C1 segment of cervical spinal cord (tissue), 14 donors: ENCODE measurements at regions not wholly inside any gene's neighbourhood (a gene's known extent, or its start where the extent isn't known, plus 50 kb on each side); places are given as distances from the start of the nearest gene placed in this dataset.
A peak's percentile ranks its signal among the peaks of the same experiment; 100 is the strongest.

Source experiments
- DNase-seq, 14 donors: peaks; one replicate each; lab custom pipeline; 2025; lab: John Stamatoyannopoulos, UW

- no peak for DNase-seq
Measured at GRCh38 chr9:19597176-19597575, 188.4 kb downstream of the ACER2 start.

GRCh38 chr9:19595003-19595402 lies 186.2 kb downstream of the ACER2 start:
- no peak for DNase-seq

DNA sequence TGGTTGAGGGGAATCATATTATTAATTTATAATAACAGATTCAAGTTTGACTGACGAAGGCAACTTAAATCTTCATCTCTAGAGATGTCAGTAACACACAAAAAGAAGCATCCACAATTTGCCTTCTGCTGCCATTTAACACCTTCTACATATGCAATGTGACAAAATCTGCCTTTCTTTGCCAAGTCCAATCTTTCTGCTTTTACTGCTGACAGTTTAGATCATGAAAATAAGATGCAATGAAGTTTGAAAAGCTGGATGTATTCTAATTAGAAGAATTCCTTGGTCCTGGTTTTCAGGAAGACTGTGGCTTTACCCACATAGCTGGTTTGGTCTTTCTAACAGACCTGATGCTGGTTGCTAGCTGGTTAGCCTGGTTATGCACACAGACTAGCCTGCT lies 178.9 kb downstream of the ACER2 start:
- no peak for DNase-seq

DNA sequence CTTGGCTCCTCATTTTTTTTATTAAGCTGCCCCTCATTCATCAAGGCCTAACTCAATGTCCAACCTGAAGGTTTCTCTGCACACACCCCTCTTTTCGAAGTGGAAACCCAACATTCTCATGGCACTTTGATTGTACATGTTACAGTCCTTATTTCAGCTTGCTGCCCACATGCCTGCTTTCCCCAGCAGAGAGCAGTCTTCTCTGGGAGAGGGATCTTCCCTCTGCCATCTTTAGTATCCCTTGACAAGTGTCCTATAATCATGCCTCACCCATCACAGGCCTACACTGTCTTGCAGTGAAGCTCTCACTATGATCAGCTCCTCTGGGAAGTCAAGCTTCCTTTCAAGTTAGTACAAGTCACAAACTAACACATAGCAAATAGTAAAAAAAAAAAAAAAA lies 175.1 kb downstream of the ACER2 start:
- no peak for DNase-seq

DNA sequence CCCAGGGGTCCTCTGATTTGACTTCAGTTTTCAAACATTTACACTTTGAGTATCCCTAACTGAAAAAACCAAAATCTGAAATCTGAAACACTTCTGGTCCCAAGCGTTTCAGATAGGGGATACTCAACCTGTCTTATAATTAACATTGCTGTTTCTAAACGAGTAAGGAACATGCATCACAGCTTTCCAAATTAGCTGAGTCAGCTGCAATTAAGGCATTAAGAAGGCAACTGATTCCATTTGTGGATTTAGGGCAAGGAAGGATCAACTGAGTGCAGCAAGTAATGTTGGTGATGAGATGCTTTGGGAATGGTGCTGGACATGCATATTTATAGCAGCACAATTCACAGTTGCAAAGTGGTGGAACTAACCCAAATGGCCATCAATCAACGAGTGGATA lies 168.6 kb downstream of the ACER2 start:
- no peak for DNase-seq

DNA sequence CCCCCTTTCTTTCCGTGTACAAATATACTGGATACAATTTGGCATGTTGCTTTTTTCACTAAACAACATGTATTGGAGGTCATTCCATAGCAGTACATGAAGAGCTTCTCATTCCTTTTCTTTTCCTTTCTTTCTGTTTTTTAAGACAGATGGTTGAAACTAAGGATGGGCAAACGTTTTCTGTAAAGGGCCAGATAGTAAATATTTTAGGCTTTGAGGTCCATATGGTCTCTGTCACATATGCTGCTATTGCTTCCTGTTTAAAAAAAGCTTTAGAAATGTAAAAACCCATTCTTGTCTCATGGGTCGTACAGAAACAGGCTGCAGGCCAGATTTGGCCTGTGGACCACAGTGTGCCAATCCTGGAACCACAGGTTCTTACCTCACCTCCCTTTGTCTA lies 160.1 kb downstream of the ACER2 start:
- no peak for DNase-seq

DNA sequence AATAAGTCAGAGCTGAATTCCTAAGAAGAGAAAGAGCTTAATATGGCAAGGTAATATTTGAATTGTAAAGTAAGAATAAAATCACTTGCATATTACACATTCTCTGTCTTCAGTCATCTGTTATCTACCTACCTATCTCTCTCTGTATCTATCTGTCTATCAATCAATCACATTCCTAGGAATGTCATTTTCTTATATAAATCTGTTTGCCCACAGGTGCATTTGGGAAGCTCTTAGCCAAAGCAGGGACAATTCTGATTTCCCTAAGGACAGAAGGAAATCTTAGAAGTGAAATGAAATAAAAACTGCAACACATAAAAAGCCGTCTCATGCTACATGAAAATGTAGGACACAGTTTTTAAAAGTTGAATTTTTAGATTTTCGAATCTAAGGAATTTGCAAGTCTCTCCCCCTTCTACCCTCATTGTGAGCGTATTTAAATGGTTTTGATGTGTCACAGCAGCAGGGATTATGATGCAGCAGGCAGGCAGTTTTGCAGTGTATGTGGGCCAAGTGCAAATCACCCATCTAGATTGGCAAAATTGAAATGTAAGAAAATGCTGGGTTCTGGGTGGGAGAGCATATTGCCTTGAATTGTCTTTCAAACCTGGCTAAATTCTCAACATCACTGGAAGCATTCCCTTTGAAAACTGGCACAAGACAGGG lies 155.7 kb downstream of the ACER2 start:
- DNase-seq = no peak

GRCh38 chr9:19555214-19555613 lies 146.4 kb downstream of the ACER2 start:
- DNase-seq = no peak

GRCh38 chr9:19554529-19554928 lies 145.7 kb downstream of the ACER2 start:
- DNase-seq = peak in 2 of 14 donors; percentile 8 to 10

GRCh38 chr9:19553441-19553840 lies 144.6 kb downstream of the ACER2 start:
- DNase-seq = no peak

DNA sequence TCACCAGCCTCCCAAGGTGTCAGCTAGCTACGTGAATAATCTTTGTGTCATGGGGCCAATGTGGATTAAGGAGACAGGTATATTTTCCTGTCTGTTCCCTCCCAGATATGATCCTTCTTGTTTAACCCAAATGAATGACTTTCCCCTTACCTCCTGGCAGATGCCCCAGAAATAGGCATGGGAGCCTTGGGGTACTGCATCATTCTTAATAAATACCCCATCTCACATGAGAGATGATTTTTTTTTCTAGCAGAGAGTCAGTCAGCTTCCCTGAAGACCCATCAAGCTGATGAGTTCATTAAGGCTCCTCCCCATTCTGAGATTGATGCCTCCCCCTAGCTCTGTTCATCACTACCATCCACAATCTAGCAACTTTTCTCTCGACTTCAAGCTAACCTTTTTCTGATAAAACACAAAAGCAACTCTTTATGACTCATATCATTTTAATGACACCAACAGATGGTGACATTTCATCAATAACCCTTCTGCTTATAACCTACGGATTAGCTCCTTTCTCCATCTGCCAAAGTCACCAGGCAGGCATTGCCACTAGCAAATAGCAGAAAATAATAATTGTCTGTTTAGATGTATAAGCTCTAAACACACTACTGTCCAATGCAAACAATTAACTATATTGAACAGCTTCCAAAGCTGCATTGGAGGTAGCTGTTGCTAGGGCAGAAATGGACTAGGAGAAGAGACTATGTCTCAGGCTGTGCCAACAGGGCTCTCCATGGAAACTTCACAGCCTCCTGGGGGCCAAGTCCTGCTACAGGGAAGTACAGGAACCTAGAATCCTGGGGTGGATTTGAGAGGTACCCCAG lies 143.7 kb downstream of the ACER2 start:
- peak in 7 of 14 donors; percentile 7 to 23 (median 10) for DNase-seq

DNA sequence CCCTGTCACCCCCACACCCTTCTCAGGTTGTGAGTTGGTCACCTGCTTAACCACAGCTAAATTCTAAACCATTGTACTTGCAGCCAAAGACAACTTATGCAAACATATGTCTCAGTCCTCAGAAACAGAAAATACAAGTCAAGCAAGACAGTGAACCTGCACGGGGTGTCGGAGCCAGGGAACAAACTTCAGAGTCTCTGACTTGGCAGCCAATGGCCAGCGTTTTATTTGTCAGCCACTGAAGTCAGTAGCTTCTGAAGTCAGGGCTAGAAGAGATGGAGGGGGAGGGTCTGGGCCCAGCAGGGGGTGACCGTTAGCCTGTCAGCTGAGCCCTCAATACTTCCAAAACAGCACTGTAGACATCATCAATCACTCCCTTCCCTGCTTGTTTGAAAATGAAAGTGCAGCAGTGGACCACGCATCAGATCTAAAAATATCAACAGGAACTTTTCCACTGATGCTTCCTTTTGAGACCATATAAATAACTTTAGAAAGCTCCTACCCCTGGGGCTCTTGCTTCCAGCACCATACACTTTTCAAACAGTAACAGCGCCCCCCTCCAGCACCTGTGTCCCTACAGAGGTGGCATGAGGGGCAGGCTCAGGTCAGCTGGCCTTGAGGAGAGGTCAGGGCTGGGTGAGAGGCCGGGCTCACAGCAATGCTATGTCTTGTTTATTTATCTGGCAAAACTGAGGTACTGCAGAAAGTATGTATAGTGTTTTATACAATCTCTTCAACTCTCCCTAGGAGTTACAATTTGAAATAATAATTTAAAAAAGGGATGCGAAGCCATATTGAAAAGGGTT lies 142.5 kb downstream of the ACER2 start:
- peak in 9 of 14 donors; percentile 13 to 59 (median 49) for DNase-seq

DNA sequence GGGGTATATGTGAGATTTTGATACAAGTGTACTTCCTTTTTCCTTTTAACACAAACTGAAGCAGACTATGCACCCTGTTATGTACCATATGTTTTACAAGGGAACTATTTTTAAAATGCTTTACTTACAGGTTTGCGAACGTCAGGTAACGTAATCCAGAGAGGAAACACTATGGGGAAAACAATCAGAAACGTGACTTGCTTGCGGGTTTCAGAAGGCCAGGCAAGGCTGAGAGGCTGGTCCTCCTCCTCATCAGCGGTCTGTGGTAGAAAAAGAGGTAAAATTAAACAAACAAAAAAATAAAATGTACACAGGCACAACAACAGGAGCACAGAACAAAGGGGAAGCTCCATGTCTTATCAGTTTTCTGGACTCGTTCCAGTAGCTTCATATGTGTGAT lies 141.2 kb downstream of the ACER2 start:
- DNase-seq = no peak

GRCh38 chr9:19533373-19533772 lies 124.6 kb downstream of the ACER2 start:
- DNase-seq = no peak

DNA sequence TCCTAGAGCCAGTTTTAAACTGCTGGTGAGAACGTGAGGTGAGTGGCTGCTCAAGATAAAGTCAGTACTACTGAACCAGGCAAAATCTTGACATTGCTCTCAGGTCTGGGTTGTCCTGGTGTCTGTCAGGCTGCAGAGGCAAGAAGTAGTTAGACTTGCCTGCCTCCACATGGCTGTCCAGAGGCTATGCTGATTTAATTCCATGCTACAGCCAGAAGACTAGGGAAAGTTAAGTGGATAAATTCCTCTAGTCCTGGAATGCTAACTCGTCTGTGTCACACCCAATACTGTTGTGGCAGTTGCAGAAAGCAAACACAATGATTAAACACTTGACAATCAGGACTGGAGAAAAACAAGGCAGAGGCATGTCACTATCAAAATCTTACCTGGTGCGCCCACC lies 118.9 kb downstream of the ACER2 start:
- no peak for DNase-seq

GRCh38 chr9:19522558-19522957 lies 113.7 kb downstream of the ACER2 start:
- no peak for DNase-seq

DNA sequence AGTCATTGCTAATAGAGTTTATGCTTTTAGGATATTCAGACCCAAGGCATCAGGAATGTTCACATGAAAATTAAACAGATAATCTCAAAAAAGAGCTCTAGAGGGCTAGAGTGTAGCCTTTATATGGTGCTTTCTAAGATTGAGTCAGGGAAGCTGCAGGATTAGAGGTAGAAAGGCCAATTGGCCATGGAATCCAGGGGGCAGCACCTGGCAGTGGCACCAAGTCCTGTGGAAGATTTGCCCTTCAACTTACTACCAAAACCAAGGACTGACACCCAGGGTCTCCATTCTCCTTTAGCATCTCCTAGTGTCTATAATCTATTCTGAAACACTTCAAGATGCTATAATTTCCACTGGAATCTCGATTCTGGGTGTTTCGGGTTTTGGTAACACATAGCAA lies 112.4 kb downstream of the ACER2 start:
- DNase-seq = no peak

GRCh38 chr9:19517202-19517942 lies 108.6 kb downstream of the ACER2 start:
- no peak for DNase-seq

- no peak for DNase-seq
Measured at GRCh38 chr9:19516348-19516747, 107.5 kb downstream of the ACER2 start.

DNA sequence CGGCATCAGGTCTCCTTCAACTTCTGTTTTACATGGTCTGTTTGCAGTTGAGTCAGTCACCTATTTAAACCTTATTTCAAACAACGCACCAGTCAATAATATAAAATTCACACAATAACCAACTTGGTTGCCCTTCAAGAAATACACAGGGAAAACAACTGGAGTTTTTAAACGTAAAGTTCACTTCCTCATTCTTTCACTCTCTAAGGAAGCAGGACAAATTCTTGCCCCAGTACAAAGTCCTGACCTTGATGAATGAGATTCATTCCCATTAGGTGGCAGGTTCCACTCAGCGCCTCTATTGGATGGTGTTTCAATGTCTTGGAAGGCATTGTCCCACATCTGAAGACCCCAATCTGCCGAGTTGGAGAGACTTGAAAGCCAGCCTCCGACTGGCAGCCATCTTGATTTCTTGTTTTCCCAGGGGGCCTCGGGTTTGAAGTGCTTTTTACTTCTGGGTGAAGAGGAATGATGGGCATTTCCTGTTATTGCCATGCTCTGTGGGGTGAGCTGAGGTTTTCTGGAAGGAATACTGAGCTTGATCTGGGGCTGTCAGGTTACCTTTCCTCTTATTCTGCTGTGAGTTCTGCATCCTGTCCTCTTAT lies 105.0 kb downstream of the ACER2 start:
- DNase-seq = no peak
